22Rv1 (cell line): ENCODE measurements at regions not wholly inside any gene's neighbourhood (a gene's known extent, or its start where the extent isn't known, plus 50 kb on each side); places are given as distances from the start of the nearest gene placed in this dataset.

ENCODE experiments used
- ZFX ChIP-seq: fragments of 450-650 bp; IDR thresholded peaks from 2 replicates; pipeline ENCODE4 v1.6.1; 2017; ENCODE audit warnings: antibody characterized with exemption, borderline replicate concordance
- TF ChIP-seq, protein P1 (sequence below): fragments of 450-650 bp; IDR thresholded peaks from 2 replicates; pipeline ENCODE4 v1.5.1; 2017; ENCODE audit warnings: mild to moderate bottlenecking

DNA sequence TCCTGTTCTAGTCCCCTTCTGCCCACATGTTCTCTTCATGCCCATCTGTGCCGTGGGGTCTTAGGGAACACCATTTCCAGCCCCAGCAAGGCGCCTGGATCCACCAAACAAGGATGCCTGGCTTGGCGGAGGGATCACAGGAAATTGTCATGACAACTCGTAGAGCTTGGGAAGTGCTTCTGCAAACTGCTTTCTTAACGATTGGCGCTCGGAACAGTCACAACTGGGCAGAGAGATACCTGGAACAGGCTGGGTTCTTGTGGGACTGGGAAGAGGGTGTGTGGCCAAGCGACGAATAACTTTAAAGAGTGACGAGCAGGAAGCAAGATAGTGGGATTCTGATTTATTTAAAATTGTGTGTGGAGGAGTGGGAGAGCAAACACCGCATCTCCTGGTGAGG lies 329.8 kb downstream of the RPS6KC1 start:
- TF ChIP-seq, protein P1, sequence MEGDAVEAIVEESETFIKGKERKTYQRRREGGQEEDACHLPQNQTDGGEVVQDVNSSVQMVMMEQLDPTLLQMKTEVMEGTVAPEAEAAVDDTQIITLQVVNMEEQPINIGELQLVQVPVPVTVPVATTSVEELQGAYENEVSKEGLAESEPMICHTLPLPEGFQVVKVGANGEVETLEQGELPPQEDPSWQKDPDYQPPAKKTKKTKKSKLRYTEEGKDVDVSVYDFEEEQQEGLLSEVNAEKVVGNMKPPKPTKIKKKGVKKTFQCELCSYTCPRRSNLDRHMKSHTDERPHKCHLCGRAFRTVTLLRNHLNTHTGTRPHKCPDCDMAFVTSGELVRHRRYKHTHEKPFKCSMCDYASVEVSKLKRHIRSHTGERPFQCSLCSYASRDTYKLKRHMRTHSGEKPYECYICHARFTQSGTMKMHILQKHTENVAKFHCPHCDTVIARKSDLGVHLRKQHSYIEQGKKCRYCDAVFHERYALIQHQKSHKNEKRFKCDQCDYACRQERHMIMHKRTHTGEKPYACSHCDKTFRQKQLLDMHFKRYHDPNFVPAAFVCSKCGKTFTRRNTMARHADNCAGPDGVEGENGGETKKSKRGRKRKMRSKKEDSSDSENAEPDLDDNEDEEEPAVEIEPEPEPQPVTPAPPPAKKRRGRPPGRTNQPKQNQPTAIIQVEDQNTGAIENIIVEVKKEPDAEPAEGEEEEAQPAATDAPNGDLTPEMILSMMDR, result no peak
- TF ChIP-seq ZFX, result no peak
